Liver (tissue), 8 donors: ENCODE measurements at regions not wholly inside any gene's neighbourhood (a gene's known extent, or its start where the extent isn't known, plus 50 kb on each side); places are given as distances from the start of the nearest gene placed in this dataset.

Experiments used
- DNase-seq: peaks from one replicate; pipeline ENCODE4 v3.0.0-alpha.2; 2017; ENCODE audit warnings: low spot score
- H3K27ac ChIP-seq, 2 donors: one replicate each; pipeline ENCODE4 v1.7.0; 2013; ENCODE audit warnings: inconsistent platforms in 2 of 2, low read length in 2 of 2, control low read depth in 1 of 2, low read depth in 1 of 2, mild to moderate bottlenecking in 1 of 2
- H3K27me3 ChIP-seq, 4 donors: one replicate each; pipeline versions ENCODE4 v1.6.1 to v1.7.0; 2013; ENCODE audit warnings: low read length in 3 of 4, inconsistent platforms in 1 of 4, mild to moderate bottlenecking in 1 of 4, moderate library complexity in 1 of 4; ENCODE audit not compliant: control insufficient read depth in 4 of 4, insufficient read depth in 4 of 4
- H3K36me3 ChIP-seq, 4 donors: one replicate each; pipeline versions ENCODE4 v1.6.1 to v1.7.0; 2013; ENCODE audit warnings: low read length in 3 of 4, mild to moderate bottlenecking in 3 of 4, low read depth in 1 of 4, moderate library complexity in 1 of 4; ENCODE audit not compliant: control insufficient read depth in 4 of 4, insufficient read depth in 3 of 4
- H3K4me1 ChIP-seq, 4 donors: one replicate each; pipeline versions ENCODE4 v1.6.1 to v1.7.0; 2013; ENCODE audit warnings: low read length in 3 of 4, mild to moderate bottlenecking in 3 of 4, moderate library complexity in 1 of 4; ENCODE audit not compliant: control insufficient read depth in 4 of 4, insufficient read depth in 4 of 4
- H3K4me3 ChIP-seq, 3 donors: one replicate each; pipeline versions ENCODE4 v1.6.1 to v1.7.0; 2013; ENCODE audit warnings: low read length in 3 of 3, control low read depth in 1 of 3, low read depth in 1 of 3, mild to moderate bottlenecking in 1 of 3
- H3K9ac ChIP-seq, 2 donors: one replicate each; pipeline ENCODE4 v1.7.0; 2013; ENCODE audit warnings: low read length in 2 of 2, mild to moderate bottlenecking in 2 of 2, moderate library complexity in 2 of 2, control low read depth in 1 of 2, low read depth in 1 of 2
- H3K9me3 ChIP-seq, 4 donors: one replicate each; pipeline versions ENCODE4 v1.6.1 to v1.7.0; 2013; ENCODE audit warnings: low read length in 3 of 4; ENCODE audit not compliant: control insufficient read depth in 4 of 4
- CTCF ChIP-seq: fragments of 150-350 bp; IDR thresholded peaks from 2 replicates; pipeline ENCODE4 v1.5.1; 2017; ENCODE audit warnings: improper control_type of control experiment, low read depth, low read length; ENCODE audit not compliant: missing input control
- EGR1 ChIP-seq, 2 donors: IDR thresholded peaks; 2 replicates each; pipeline ENCODE4 v1.6.1; 2016 to 2018; ENCODE audit warnings: antibody characterized with exemption in 2 of 2, low read depth in 2 of 2
- FOXA1 ChIP-seq: IDR thresholded peaks from 2 replicates; pipeline ENCODE4 v1.6.1; 2016; ENCODE audit warnings: antibody characterized with exemption
- FOXA2 ChIP-seq: IDR thresholded peaks from 2 replicates; pipeline ENCODE4 v1.6.1; 2016; ENCODE audit warnings: antibody characterized with exemption
- HNF4A ChIP-seq, 2 donors: conservative IDR thresholded peaks; 2 replicates each; pipeline ENCODE4 v1.6.1; 2016; ENCODE audit warnings: antibody characterized with exemption in 2 of 2, mild to moderate bottlenecking in 2 of 2
- HNF4G ChIP-seq: IDR thresholded peaks from 2 replicates; pipeline ENCODE4 v1.6.1; 2016; ENCODE audit warnings: antibody characterized with exemption
- JUND ChIP-seq, 2 donors: IDR thresholded peaks; 2 replicates each; pipeline ENCODE4 v1.6.1; 2016; ENCODE audit warnings: antibody characterized with exemption in 2 of 2
- NR2F2 ChIP-seq: IDR thresholded peaks from 2 replicates; pipeline ENCODE4 v1.6.1; 2016; ENCODE audit warnings: antibody characterized with exemption
- RAD21 ChIP-seq, 2 donors: IDR thresholded peaks; 2 replicates each; pipeline ENCODE4 v1.6.1; 2016; ENCODE audit warnings: antibody characterized with exemption in 2 of 2, mild to moderate bottlenecking in 2 of 2
- RXRA ChIP-seq, 2 donors: IDR thresholded peaks; 2 replicates each; pipeline ENCODE4 v1.6.1; 2017 to 2018; ENCODE audit warnings: antibody characterized with exemption in 2 of 2, mild to moderate bottlenecking in 1 of 2
- YY1 ChIP-seq: IDR thresholded peaks from 2 replicates; pipeline ENCODE4 v1.6.1; 2016; ENCODE audit warnings: antibody characterized with exemption, mild to moderate bottlenecking
- WGBS: extraction: QIAGEN DNeasy Blood & Tissue Kit; methylation state at CpG from one replicate; pipeline ENCODE4 v1.1.7; 2013; 5-methylcytosine and 5-hydroxymethylcytosine counted together
- TF ChIP-seq, protein P1 (sequence below): IDR thresholded peaks from 2 replicates; pipeline ENCODE4 v1.6.1; 2016; ENCODE audit warnings: antibody characterized with exemption, mild to moderate bottlenecking
- TF ChIP-seq, protein P2 (sequence below): IDR thresholded peaks from 2 replicates; pipeline ENCODE4 v1.6.1; 2016; ENCODE audit warnings: antibody characterized with exemption
- donor health status: healthy.
- donor health status: healthy.
- donor health status: healthy.
- donor health status: healthy.
- donor health status: healthy.

GRCh38 chr16:86241681-86242080, 268.6 kb upstream of the FOXF1 start:
- H3K9me3 ChIP-seq: peaks cover 0 to 5% (median 0%) of the 10 kb centered on the region in 4 donors
- H3K27me3 ChIP-seq: peaks cover 0 to 5% (median 0%) of the 10 kb centered on the region in 4 donors
- no peaks in the 10 kb centered on the region for H3K4me1 ChIP-seq
- WGBS: 43% methylated on average over 7 of the region's 7 CpGs
- H3K27ac ChIP-seq: no peak overlapping the region
- H3K4me3 ChIP-seq: no peak overlapping the region
- no peaks in the 10 kb centered on the region for H3K36me3 ChIP-seq
- H3K9ac ChIP-seq: no peak overlapping the region
- no peak for DNase-seq
- TF ChIP-seq HNF4G: no peak
- no peak for TF ChIP-seq JUND (IDR thresholded peaks at IDR 0.05)
- TF ChIP-seq YY1: no peak
- no peak for TF ChIP-seq RAD21 (IDR thresholded peaks at IDR 0.05)

DNA sequence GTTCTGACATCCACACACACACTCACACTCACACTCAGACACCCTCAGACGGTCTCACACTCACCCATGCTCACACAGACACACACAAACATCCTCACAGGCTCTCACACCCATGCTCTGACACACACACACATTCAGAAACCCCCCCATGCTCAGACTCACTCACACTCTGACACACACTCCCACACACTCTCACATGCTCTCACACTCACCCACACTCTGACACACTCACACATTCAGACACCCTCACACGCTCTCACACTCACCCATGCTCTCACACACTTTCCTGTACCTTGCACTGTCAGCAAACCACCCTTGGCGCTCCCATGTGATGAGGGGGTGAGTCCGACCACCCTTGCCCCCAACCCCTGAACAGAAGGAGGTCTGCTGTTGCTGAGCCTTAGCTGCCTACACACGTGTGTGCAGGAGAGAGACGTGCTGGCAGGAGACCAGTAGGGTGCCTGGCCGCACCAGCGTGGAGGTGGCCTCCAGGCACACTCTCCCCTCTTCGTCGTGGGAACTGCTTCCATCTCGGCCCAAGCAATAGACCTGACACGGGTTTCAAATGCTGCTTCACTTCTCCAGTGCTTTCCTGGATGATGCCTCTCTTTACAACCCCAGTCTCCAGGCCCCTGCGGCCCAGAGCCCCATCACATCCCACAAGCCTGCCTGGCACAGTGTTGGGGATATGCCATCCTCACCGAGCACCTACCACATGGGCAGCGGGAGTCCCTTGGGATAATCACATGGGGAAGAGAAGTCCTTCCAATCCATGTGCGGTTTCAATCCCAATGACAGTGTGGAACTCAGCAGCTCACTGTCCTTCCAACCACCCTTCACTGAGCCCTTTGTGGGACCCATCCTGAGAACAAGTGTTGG, 267.8 kb upstream of the FOXF1 start:
- Histone ChIP-seq H3K27ac (no peak overlapping the region), H3K27me3 (peaks cover 0 to 5% (median 0%) of the 10 kb centered on the region in 4 donors), H3K9ac (no peak overlapping the region), H3K4me1 (no peaks in the 10 kb centered on the region), H3K36me3 (no peaks in the 10 kb centered on the region), H3K9me3 (peaks cover 0 to 5% (median 0%) of the 10 kb centered on the region in 4 donors), H3K4me3 (no peak overlapping the region)
- no peak for DNase-seq
- WGBS: 74% methylated on average over 16 of the region's 16 CpGs
- no peak for TF ChIP-seq JUND (IDR thresholded peaks at IDR 0.05)
- no peak for TF ChIP-seq FOXA1
- no peak for TF ChIP-seq EGR1 (IDR thresholded peaks at IDR 0.05; ENCODE audit: low read depth in 2 of 2)
- no peak for TF ChIP-seq CTCF
- no peak for TF ChIP-seq FOXA2
- no peak for TF ChIP-seq HNF4G
- TF ChIP-seq HNF4A (conservative IDR thresholded peaks at IDR 0.05): no peak
- no peak for TF ChIP-seq YY1
- TF ChIP-seq NR2F2: no peak
- TF ChIP-seq, protein P1, sequence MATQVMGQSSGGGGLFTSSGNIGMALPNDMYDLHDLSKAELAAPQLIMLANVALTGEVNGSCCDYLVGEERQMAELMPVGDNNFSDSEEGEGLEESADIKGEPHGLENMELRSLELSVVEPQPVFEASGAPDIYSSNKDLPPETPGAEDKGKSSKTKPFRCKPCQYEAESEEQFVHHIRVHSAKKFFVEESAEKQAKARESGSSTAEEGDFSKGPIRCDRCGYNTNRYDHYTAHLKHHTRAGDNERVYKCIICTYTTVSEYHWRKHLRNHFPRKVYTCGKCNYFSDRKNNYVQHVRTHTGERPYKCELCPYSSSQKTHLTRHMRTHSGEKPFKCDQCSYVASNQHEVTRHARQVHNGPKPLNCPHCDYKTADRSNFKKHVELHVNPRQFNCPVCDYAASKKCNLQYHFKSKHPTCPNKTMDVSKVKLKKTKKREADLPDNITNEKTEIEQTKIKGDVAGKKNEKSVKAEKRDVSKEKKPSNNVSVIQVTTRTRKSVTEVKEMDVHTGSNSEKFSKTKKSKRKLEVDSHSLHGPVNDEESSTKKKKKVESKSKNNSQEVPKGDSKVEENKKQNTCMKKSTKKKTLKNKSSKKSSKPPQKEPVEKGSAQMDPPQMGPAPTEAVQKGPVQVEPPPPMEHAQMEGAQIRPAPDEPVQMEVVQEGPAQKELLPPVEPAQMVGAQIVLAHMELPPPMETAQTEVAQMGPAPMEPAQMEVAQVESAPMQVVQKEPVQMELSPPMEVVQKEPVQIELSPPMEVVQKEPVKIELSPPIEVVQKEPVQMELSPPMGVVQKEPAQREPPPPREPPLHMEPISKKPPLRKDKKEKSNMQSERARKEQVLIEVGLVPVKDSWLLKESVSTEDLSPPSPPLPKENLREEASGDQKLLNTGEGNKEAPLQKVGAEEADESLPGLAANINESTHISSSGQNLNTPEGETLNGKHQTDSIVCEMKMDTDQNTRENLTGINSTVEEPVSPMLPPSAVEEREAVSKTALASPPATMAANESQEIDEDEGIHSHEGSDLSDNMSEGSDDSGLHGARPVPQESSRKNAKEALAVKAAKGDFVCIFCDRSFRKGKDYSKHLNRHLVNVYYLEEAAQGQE: no peak
- TF ChIP-seq, protein P2, sequence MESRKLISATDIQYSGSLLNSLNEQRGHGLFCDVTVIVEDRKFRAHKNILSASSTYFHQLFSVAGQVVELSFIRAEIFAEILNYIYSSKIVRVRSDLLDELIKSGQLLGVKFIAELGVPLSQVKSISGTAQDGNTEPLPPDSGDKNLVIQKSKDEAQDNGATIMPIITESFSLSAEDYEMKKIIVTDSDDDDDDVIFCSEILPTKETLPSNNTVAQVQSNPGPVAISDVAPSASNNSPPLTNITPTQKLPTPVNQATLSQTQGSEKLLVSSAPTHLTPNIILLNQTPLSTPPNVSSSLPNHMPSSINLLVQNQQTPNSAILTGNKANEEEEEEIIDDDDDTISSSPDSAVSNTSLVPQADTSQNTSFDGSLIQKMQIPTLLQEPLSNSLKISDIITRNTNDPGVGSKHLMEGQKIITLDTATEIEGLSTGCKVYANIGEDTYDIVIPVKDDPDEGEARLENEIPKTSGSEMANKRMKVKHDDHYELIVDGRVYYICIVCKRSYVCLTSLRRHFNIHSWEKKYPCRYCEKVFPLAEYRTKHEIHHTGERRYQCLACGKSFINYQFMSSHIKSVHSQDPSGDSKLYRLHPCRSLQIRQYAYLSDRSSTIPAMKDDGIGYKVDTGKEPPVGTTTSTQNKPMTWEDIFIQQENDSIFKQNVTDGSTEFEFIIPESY: no peak
- TF ChIP-seq RXRA (IDR thresholded peaks at IDR 0.05): no peak
